ENCODE measurements at regions not wholly inside any gene's neighbourhood (a gene's known extent, or its start where the extent isn't known, plus 50 kb on each side); places are given as distances from the start of the nearest gene placed in this dataset.
"Not testable (repeated sequence)": the region's sequence is repeated elsewhere in the genome, so short reads cannot be mapped to it uniquely, and the experiment has no call there.

- no peaks in the 10 kb centered on the region for H3K36me3 Mint-ChIP-seq (ENCODE audit: low read depth)
These were observed 106.0 kb upstream of the CST7 start for GRCh38 chr20:24842918-24843715.

GRCh38 chr20:24850176-24850575, 98.9 kb upstream of the CST7 start:
- no peaks in the 10 kb centered on the region for H3K36me3 Mint-ChIP-seq (ENCODE audit: low read depth)
- no peaks in the 10 kb centered on the region for H3K4me1 Mint-ChIP-seq
- TF ChIP-seq CTCF (conservative IDR thresholded peaks at IDR 0.05): no peak
- no peak overlapping the region for H3K27ac Mint-ChIP-seq (ENCODE audit: unreplicated experiment)
- H3K9me3 Mint-ChIP-seq: peaks cover 9% of the 10 kb centered on the region
- no peak for DNase-seq (ENCODE audit: low read depth, low spot score)
- peaks cover 34% of the 10 kb centered on the region for H3K27me3 Mint-ChIP-seq (ENCODE audit: low read depth)
- no peak overlapping the region for H3K4me3 Mint-ChIP-seq

More at GRCh38 chr20:24842918-24843715, 106.0 kb upstream of the CST7 start:
- no peak for TF ChIP-seq CTCF (conservative IDR thresholded peaks at IDR 0.05)
- DNase-seq (ENCODE audit: low read depth, low spot score): no peak
- no peak overlapping the region for H3K27ac Mint-ChIP-seq (ENCODE audit: unreplicated experiment)
- peaks cover 15% of the 10 kb centered on the region for H3K27me3 Mint-ChIP-seq (ENCODE audit: low read depth)
- H3K4me3 Mint-ChIP-seq: no peak overlapping the region
- H3K4me1 Mint-ChIP-seq: no peaks in the 10 kb centered on the region
- peaks cover 4% of the 10 kb centered on the region for H3K9me3 Mint-ChIP-seq

- Mint-ChIP-seq H3K4me3 (no peak overlapping the region), H3K9me3 (peaks cover 15% of the 10 kb centered on the region), H3K4me1 (no peaks in the 10 kb centered on the region), H3K27me3 (ENCODE audit: low read depth) (peaks cover 24% of the 10 kb centered on the region), H3K36me3 (ENCODE audit: low read depth) (no peaks in the 10 kb centered on the region), H3K27ac (ENCODE audit: unreplicated experiment) (no peak overlapping the region)
- TF ChIP-seq CTCF (conservative IDR thresholded peaks at IDR 0.05): no peak
- DNase-seq (ENCODE audit: low read depth, low spot score): no peak
These were observed 97.6 kb upstream of the CST7 start for GRCh38 chr20:24851346-24852019.

- Mint-ChIP-seq H3K27ac (ENCODE audit: unreplicated experiment) (no peak overlapping the region), H3K9me3 (peaks cover 20% of the 10 kb centered on the region), H3K27me3 (ENCODE audit: low read depth) (peaks cover 18% of the 10 kb centered on the region), H3K4me1 (no peaks in the 10 kb centered on the region), H3K4me3 (no peak overlapping the region), H3K36me3 (ENCODE audit: low read depth) (peaks cover 4% of the 10 kb centered on the region)
- TF ChIP-seq CTCF (conservative IDR thresholded peaks at IDR 0.05): no peak
- DNase-seq (ENCODE audit: low read depth, low spot score): no peak
These were observed 95.2 kb upstream of the CST7 start for GRCh38 chr20:24853916-24854315.

GRCh38 chr20:24855848-24856247, 93.2 kb upstream of the CST7 start:
- Mint-ChIP-seq H3K4me3 (no peak overlapping the region), H3K27ac (ENCODE audit: unreplicated experiment) (no peak overlapping the region), H3K36me3 (ENCODE audit: low read depth) (peaks cover 4% of the 10 kb centered on the region), H3K4me1 (no peaks in the 10 kb centered on the region), H3K27me3 (ENCODE audit: low read depth) (peaks cover 12% of the 10 kb centered on the region), H3K9me3 (peaks cover 27% of the 10 kb centered on the region)
- no peak for TF ChIP-seq CTCF (conservative IDR thresholded peaks at IDR 0.05)
- DNase-seq (ENCODE audit: low read depth, low spot score): no peak

GRCh38 chr20:24858500-24858899, 90.6 kb upstream of the CST7 start:
- H3K9me3 Mint-ChIP-seq: peaks cover 27% of the 10 kb centered on the region
- not testable (repeated sequence) for H3K36me3 Mint-ChIP-seq (ENCODE audit: low read depth); H3K4me1 Mint-ChIP-seq

More at GRCh38 chr20:24858500-24858899, 90.6 kb upstream of the CST7 start:
- H3K27ac Mint-ChIP-seq (ENCODE audit: unreplicated experiment); H3K27me3 Mint-ChIP-seq (ENCODE audit: low read depth); H3K4me3 Mint-ChIP-seq; DNase-seq (ENCODE audit: low read depth, low spot score): not testable (repeated sequence)
